ENCODE measurements at regions not wholly inside any gene's neighbourhood (a gene's known extent, or its start where the extent isn't known, plus 50 kb on each side); places are given as distances from the start of the nearest gene placed in this dataset.

- Histone ChIP-seq H3K9me2 (ENCODE audit: low read depth, low read length) (no peaks in the 10 kb centered on the region), H3K4me1 (ENCODE audit: insufficient read depth, low read length, severe bottlenecking) (no peaks in the 10 kb centered on the region), H3K27me3 (ENCODE audit: insufficient read depth, low read length) (no peaks in the 10 kb centered on the region), H2AFZ (ENCODE audit: low read length) (no peak overlapping the region), H3K4me2 (ENCODE audit: low read length) (no peak overlapping the region), H3F3A (ENCODE audit: insufficient read depth, low read length) (no peaks in the 10 kb centered on the region), H3K9ac (ENCODE audit: low read length) (no peak overlapping the region), H3K9me3 (ENCODE audit: low read length) (no peaks in the 10 kb centered on the region), H3K27ac (ENCODE audit: low read depth, low read length, poor library complexity, severe bottlenecking) (no peak overlapping the region), H3K4me3 (ENCODE audit: low read depth, low read length, poor library complexity, severe bottlenecking) (no peak overlapping the region), H3K79me2 (ENCODE audit: insufficient read depth, low read length) (no peaks in the 10 kb centered on the region), H3K36me3 (ENCODE audit: insufficient read depth, low read length) (no peaks in the 10 kb centered on the region), H4K20me1 (ENCODE audit: insufficient read depth, low read length) (no peaks in the 10 kb centered on the region)
- no peak for TF ChIP-seq CTCF (IDR thresholded peaks at IDR 0.05; ENCODE audit: low read length)
- TF ChIP-seq EZH2 (IDR thresholded peaks at IDR 0.05; ENCODE audit: borderline replicate concordance, low read length), result no peak
Measured at GRCh38 chr14:83269583-83269982, 1735.9 kb upstream of the SEL1L start.

- no peaks in the 10 kb centered on the region for H3K9me2 ChIP-seq (ENCODE audit: low read depth, low read length)
- no peak overlapping the region for H2AFZ ChIP-seq (ENCODE audit: low read length)
- H3K27ac ChIP-seq (ENCODE audit: low read depth, low read length, poor library complexity, severe bottlenecking), result no peak overlapping the region
- H3F3A ChIP-seq (ENCODE audit: insufficient read depth, low read length), result no peaks in the 10 kb centered on the region
- no peaks in the 10 kb centered on the region for H3K4me1 ChIP-seq (ENCODE audit: insufficient read depth, low read length, severe bottlenecking)
- H3K27me3 ChIP-seq (ENCODE audit: insufficient read depth, low read length), result no peaks in the 10 kb centered on the region
- no peaks in the 10 kb centered on the region for H3K79me2 ChIP-seq (ENCODE audit: insufficient read depth, low read length)
- H4K20me1 ChIP-seq (ENCODE audit: insufficient read depth, low read length), result no peaks in the 10 kb centered on the region
- no peak overlapping the region for H3K9ac ChIP-seq (ENCODE audit: low read length)
- TF ChIP-seq EZH2 (IDR thresholded peaks at IDR 0.05; ENCODE audit: borderline replicate concordance, low read length) (no peak), CTCF (IDR thresholded peaks at IDR 0.05; ENCODE audit: low read length) (no peak)
- H3K9me3 ChIP-seq (ENCODE audit: low read length), result no peaks in the 10 kb centered on the region
- no peak overlapping the region for H3K4me2 ChIP-seq (ENCODE audit: low read length)
- no peaks in the 10 kb centered on the region for H3K36me3 ChIP-seq (ENCODE audit: insufficient read depth, low read length)
- no peak overlapping the region for H3K4me3 ChIP-seq (ENCODE audit: low read depth, low read length, poor library complexity, severe bottlenecking)
Measured at GRCh38 chr14:83271663-83272062, 1738.0 kb upstream of the SEL1L start.

GRCh38 chr14:83280719-83281118 is 1747.1 kb upstream of the SEL1L start:
- Histone ChIP-seq H3K27ac (ENCODE audit: low read depth, low read length, poor library complexity, severe bottlenecking) (no peak overlapping the region), H2AFZ (ENCODE audit: low read length) (no peak overlapping the region), H3K4me3 (ENCODE audit: low read depth, low read length, poor library complexity, severe bottlenecking) (no peak overlapping the region), H3K4me2 (ENCODE audit: low read length) (no peak overlapping the region), H3K9me2 (ENCODE audit: low read depth, low read length) (no peaks in the 10 kb centered on the region), H3F3A (ENCODE audit: insufficient read depth, low read length) (no peaks in the 10 kb centered on the region), H3K9me3 (ENCODE audit: low read length) (no peaks in the 10 kb centered on the region), H3K36me3 (ENCODE audit: insufficient read depth, low read length) (no peaks in the 10 kb centered on the region), H3K9ac (ENCODE audit: low read length) (no peak overlapping the region), H4K20me1 (ENCODE audit: insufficient read depth, low read length) (no peaks in the 10 kb centered on the region), H3K4me1 (ENCODE audit: insufficient read depth, low read length, severe bottlenecking) (no peaks in the 10 kb centered on the region), H3K27me3 (ENCODE audit: insufficient read depth, low read length) (no peaks in the 10 kb centered on the region), H3K79me2 (ENCODE audit: insufficient read depth, low read length) (no peaks in the 10 kb centered on the region)
- no peak for TF ChIP-seq EZH2 (IDR thresholded peaks at IDR 0.05; ENCODE audit: borderline replicate concordance, low read length)
- no peak for TF ChIP-seq CTCF (IDR thresholded peaks at IDR 0.05; ENCODE audit: low read length)
